Keratinocyte (primary cell): ENCODE measurements at regions not wholly inside any gene's neighbourhood (a gene's known extent, or its start where the extent isn't known, plus 50 kb on each side); places are given as distances from the start of the nearest gene placed in this dataset.

Experiments
- DNase-seq: peaks from one replicate; pipeline ENCODE4 v3.0.0-alpha.2; 2011; ENCODE audit warnings: low read depth, missing footprints, low spot score
- FAIRE-seq: peaks from 2 replicates; lab custom pipeline; 2011; peaks lifted over from hg19 to GRCh38; lab: Jason Lieb, UNC
- H2AFZ ChIP-seq: 2 replicates; pipeline ENCODE4 v1.6.0; 2012; ENCODE audit warnings: low read length, control low read depth, inconsistent platforms; ENCODE audit not compliant: control insufficient read depth
- H3K27ac ChIP-seq: 2 replicates; pipeline ENCODE4 v1.5.1; 2011; ENCODE audit warnings: low read length; ENCODE audit not compliant: control insufficient read depth, insufficient read depth
- H3K27me3 ChIP-seq: 3 replicates; pipeline ENCODE4 v1.6.0; 2011; ENCODE audit warnings: low read length; ENCODE audit not compliant: control insufficient read depth, insufficient read depth; ENCODE audit errors: extremely low read depth
- H3K36me3 ChIP-seq, 2 experiments: 2 replicates in 1 of 2; 3 replicates in 1 of 2; pipeline ENCODE4 v1.5.1; 2011; ENCODE audit warnings: low read length in 2 of 2, mild to moderate bottlenecking in 1 of 2; ENCODE audit not compliant: control insufficient read depth in 2 of 2, insufficient read depth in 2 of 2; ENCODE audit errors: extremely low read depth in 1 of 2
- H3K4me1 ChIP-seq: 3 replicates; pipeline ENCODE4 v1.5.1; 2011; ENCODE audit warnings: low read length; ENCODE audit not compliant: control insufficient read depth, insufficient read depth; ENCODE audit errors: extremely low read depth
- H3K4me2 ChIP-seq: 3 replicates; pipeline ENCODE4 v1.6.0; 2011; ENCODE audit warnings: low read depth, low read length; ENCODE audit not compliant: control insufficient read depth, insufficient read depth; ENCODE audit errors: extremely low read depth
- H3K4me3 ChIP-seq, 3 experiments: fragments of 200-600 bp in 1 of 3; sonication (generic) in 1 of 3; 2 replicates in 2 of 3; 3 replicates in 1 of 3; pipeline ENCODE4 v1.5.1; 2011 to 2016; ENCODE audit warnings: low read length in 3 of 3, mild to moderate bottlenecking in 3 of 3, control low read depth in 2 of 3, inconsistent platforms in 1 of 3, low read depth in 1 of 3, mixed read lengths in 1 of 3, mixed run types in 1 of 3, moderate library complexity in 1 of 3; ENCODE audit not compliant: control insufficient read depth in 2 of 3, insufficient read depth in 2 of 3; ENCODE audit errors: extremely low read depth in 1 of 3
- H3K79me2 ChIP-seq: 2 replicates; pipeline ENCODE4 v1.6.0; 2012; ENCODE audit warnings: low read length; ENCODE audit not compliant: control insufficient read depth, insufficient read depth
- H3K9ac ChIP-seq: 3 replicates; pipeline ENCODE4 v1.6.0; 2011; ENCODE audit warnings: low read length; ENCODE audit not compliant: control insufficient read depth, insufficient read depth; ENCODE audit errors: extremely low read depth
- H3K9me1 ChIP-seq: 3 replicates; pipeline ENCODE4 v1.6.0; 2011; ENCODE audit warnings: low read length; ENCODE audit not compliant: control insufficient read depth, insufficient read depth; ENCODE audit errors: extremely low read depth
- H3K9me3 ChIP-seq: 2 replicates; pipeline ENCODE4 v1.5.1; 2012; ENCODE audit warnings: low read depth, low read length; ENCODE audit not compliant: control insufficient read depth
- H4K20me1 ChIP-seq: 3 replicates; pipeline ENCODE4 v1.6.0; 2011; ENCODE audit warnings: low read length; ENCODE audit not compliant: control insufficient read depth, insufficient read depth; ENCODE audit errors: extremely low read depth
- EZH2 ChIP-seq: IDR thresholded peaks from one replicate; pipeline ENCODE4 v1.6.1; 2012; ENCODE audit warnings: inconsistent platforms, mild to moderate bottlenecking, low read length, moderate library complexity
- dilution Hi-C: fragments of 300-500 bp; cut with MboI; formaldehyde crosslinking; loops from one replicate; pipeline ENCODE4 v1.7.0; 2020; ENCODE audit warnings: low sequenced_read_pairs; ENCODE audit not compliant: extremely low pct_ligation_motif_present
- TF ChIP-seq, protein P1 (sequence below), 3 experiments: IDR thresholded peaks in 1 of 3; conservative IDR thresholded peaks in 1 of 3; optimal IDR thresholded peaks in 1 of 3; 2 replicates in 2 of 3; 3 replicates in 1 of 3; pipeline versions ENCODE3 to v1.5.1; 2011; ENCODE audit warnings: low read length in 3 of 3, mild to moderate bottlenecking in 3 of 3, moderate library complexity in 2 of 3, control low read depth in 1 of 3, inconsistent platforms in 1 of 3; ENCODE audit not compliant: insufficient read depth in 2 of 3; ENCODE audit errors: extremely low read depth in 1 of 3

DNA sequence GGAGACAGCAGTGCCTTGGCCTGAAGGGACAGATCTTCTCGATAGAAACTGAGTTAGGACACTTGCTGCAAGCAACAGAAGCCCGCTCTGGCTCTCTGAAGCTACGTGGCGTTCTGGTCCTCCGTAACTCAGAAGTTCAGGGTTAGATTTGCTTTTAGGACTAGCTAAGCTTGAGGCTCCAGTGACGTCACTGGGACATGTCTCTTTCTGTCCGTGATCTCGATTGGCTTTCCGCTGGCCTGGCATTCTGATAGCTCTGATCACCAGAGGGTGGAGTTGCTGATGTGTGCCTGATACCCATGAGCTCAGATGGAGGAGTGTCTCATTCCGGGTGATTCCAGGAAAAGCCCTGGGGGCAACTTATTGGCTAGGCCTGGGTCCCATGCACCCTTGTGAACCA lies 75.0 kb downstream of the GLI2 start:
- Histone ChIP-seq H3K79me2 (no peaks in the 10 kb centered on the region), H3K27me3 (peaks cover 5% of the 10 kb centered on the region), H3K9me1 (no peaks in the 10 kb centered on the region), H3K36me3 (no peaks in the 10 kb centered on the region), H3K4me1 (no peaks in the 10 kb centered on the region), H4K20me1 (no peaks in the 10 kb centered on the region), H3K27ac (no peak overlapping the region), H3K4me3 (no peak overlapping the region), H3K4me2 (no peak overlapping the region), H3K9me3 (no peaks in the 10 kb centered on the region), H3K9ac (no peak overlapping the region), H2AFZ (no peak overlapping the region)
- dilution Hi-C loops: no loop called here
- no peak for DNase-seq
- FAIRE-seq: no peak
- TF ChIP-seq, protein P1, sequence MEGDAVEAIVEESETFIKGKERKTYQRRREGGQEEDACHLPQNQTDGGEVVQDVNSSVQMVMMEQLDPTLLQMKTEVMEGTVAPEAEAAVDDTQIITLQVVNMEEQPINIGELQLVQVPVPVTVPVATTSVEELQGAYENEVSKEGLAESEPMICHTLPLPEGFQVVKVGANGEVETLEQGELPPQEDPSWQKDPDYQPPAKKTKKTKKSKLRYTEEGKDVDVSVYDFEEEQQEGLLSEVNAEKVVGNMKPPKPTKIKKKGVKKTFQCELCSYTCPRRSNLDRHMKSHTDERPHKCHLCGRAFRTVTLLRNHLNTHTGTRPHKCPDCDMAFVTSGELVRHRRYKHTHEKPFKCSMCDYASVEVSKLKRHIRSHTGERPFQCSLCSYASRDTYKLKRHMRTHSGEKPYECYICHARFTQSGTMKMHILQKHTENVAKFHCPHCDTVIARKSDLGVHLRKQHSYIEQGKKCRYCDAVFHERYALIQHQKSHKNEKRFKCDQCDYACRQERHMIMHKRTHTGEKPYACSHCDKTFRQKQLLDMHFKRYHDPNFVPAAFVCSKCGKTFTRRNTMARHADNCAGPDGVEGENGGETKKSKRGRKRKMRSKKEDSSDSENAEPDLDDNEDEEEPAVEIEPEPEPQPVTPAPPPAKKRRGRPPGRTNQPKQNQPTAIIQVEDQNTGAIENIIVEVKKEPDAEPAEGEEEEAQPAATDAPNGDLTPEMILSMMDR (optimal IDR thresholded peaks at IDR 0.05 in 1 of 3, IDR thresholded peaks at IDR 0.05 in 1 of 3, conservative IDR thresholded peaks at IDR 0.05 in 1 of 3; ENCODE audit: extremely low read depth in 1 of 3, insufficient read depth in 2 of 3, low read length in 3 of 3): no peak
- no peak for TF ChIP-seq EZH2

GRCh38 chr2:120812866-120813265 lies 77.2 kb downstream of the GLI2 start:
- no peak overlapping the region for H3K27ac ChIP-seq
- no peak overlapping the region for H3K4me2 ChIP-seq
- H3K9ac ChIP-seq: no peak overlapping the region
- TF ChIP-seq, protein P1 (optimal IDR thresholded peaks at IDR 0.05 in 1 of 3, IDR thresholded peaks at IDR 0.05 in 1 of 3, conservative IDR thresholded peaks at IDR 0.05 in 1 of 3; ENCODE audit: extremely low read depth in 1 of 3, insufficient read depth in 2 of 3, low read length in 3 of 3): no peak
- TF ChIP-seq EZH2: no peak
- no peaks in the 10 kb centered on the region for H3K9me1 ChIP-seq
- peaks cover 5% of the 10 kb centered on the region for H3K27me3 ChIP-seq
- H3K4me1 ChIP-seq: no peaks in the 10 kb centered on the region
- no peaks in the 10 kb centered on the region for H3K79me2 ChIP-seq
- FAIRE-seq (no peak), DNase-seq (no peak)
- no peaks in the 10 kb centered on the region for H3K36me3 ChIP-seq
- dilution Hi-C loops: no loop called here
- H3K4me3 ChIP-seq: no peak overlapping the region
- H3K9me3 ChIP-seq: no peaks in the 10 kb centered on the region
- no peaks in the 10 kb centered on the region for H4K20me1 ChIP-seq
- no peak overlapping the region for H2AFZ ChIP-seq
